Midbrain (tissue), 1 donor: ENCODE measurements at regions not wholly inside any gene's neighbourhood (a gene's known extent, or its start where the extent isn't known, plus 50 kb on each side); places are given as distances from the start of the nearest gene placed in this dataset.
"Not testable (repeated sequence)": the region's sequence is repeated elsewhere in the genome, so short reads cannot be mapped to it uniquely, and the experiment has no call there.

Experiments used
- DNase-seq: peaks from one replicate; lab custom pipeline; 2025; lab: John Stamatoyannopoulos, UW

- DNase-seq: not testable (repeated sequence)
Observed at GRCh38 chr9:42656789-42657188, 473.3 kb downstream of the SPATA31A6 start.

- DNase-seq: not testable (repeated sequence)
Observed at GRCh38 chr9:42657496-42657895, 474.0 kb downstream of the SPATA31A6 start.

- not testable (repeated sequence) for DNase-seq
Observed at GRCh38 chr9:42697146-42697545, 513.7 kb downstream of the SPATA31A6 start.

- not testable (repeated sequence) for DNase-seq
Observed at GRCh38 chr9:42702890-42703289, 519.4 kb downstream of the SPATA31A6 start.

GRCh38 chr9:42724841-42725835 is 541.7 kb downstream of the SPATA31A6 start:
- not testable (repeated sequence) for DNase-seq

- peak; percentile 61 for DNase-seq
Observed at GRCh38 chr9:42743030-42743814, 559.8 kb downstream of the SPATA31A6 start.

- DNase-seq: not testable (repeated sequence)
Observed at GRCh38 chr9:42757251-42757650, 573.8 kb downstream of the SPATA31A6 start.

- DNase-seq: not testable (repeated sequence)
Observed at GRCh38 chr9:42759320-42759719, 575.9 kb downstream of the SPATA31A6 start.

- not testable (repeated sequence) for DNase-seq
Observed at GRCh38 chr9:42782201-42782600, 598.7 kb downstream of the SPATA31A6 start.

- not testable (repeated sequence) for DNase-seq
Observed at GRCh38 chr9:42792725-42793124, 609.3 kb downstream of the SPATA31A6 start.

- DNase-seq: not testable (repeated sequence)
Observed at GRCh38 chr9:42798571-42798970, 615.1 kb downstream of the SPATA31A6 start.

- DNase-seq: not testable (repeated sequence)
Observed at GRCh38 chr9:42802716-42803115, 619.3 kb downstream of the SPATA31A6 start.

GRCh38 chr9:42806674-42807073 is 623.2 kb downstream of the SPATA31A6 start:
- DNase-seq: not testable (repeated sequence)

GRCh38 chr9:42821468-42821867 is 638.0 kb downstream of the SPATA31A6 start:
- DNase-seq: not testable (repeated sequence)

GRCh38 chr9:42848156-42848555 is 664.7 kb downstream of the SPATA31A6 start:
- not testable (repeated sequence) for DNase-seq

- DNase-seq: not testable (repeated sequence)
Observed at GRCh38 chr9:42850896-42851693, 667.6 kb downstream of the SPATA31A6 start.

- not testable (repeated sequence) for DNase-seq
Observed at GRCh38 chr9:42851701-42852100, 668.2 kb downstream of the SPATA31A6 start.

GRCh38 chr9:42852133-42852930 is 668.9 kb downstream of the SPATA31A6 start:
- not testable (repeated sequence) for DNase-seq

GRCh38 chr9:42860133-42860532 is 676.7 kb downstream of the SPATA31A6 start:
- not testable (repeated sequence) for DNase-seq

- DNase-seq: not testable (repeated sequence)
Observed at GRCh38 chr9:42862465-42862864, 679.0 kb downstream of the SPATA31A6 start.
